GM12872 (cell line): ENCODE measurements at regions not wholly inside any gene's neighbourhood (a gene's known extent, or its start where the extent isn't known, plus 50 kb on each side); places are given as distances from the start of the nearest gene placed in this dataset.

ENCODE experiments used
- CTCF ChIP-seq: IDR thresholded peaks from 3 replicates; pipeline ENCODE4 v1.5.1; 2011; ENCODE audit warnings: low read depth, mild to moderate bottlenecking, low read length, moderate library complexity; ENCODE audit not compliant: insufficient read depth

DNA sequence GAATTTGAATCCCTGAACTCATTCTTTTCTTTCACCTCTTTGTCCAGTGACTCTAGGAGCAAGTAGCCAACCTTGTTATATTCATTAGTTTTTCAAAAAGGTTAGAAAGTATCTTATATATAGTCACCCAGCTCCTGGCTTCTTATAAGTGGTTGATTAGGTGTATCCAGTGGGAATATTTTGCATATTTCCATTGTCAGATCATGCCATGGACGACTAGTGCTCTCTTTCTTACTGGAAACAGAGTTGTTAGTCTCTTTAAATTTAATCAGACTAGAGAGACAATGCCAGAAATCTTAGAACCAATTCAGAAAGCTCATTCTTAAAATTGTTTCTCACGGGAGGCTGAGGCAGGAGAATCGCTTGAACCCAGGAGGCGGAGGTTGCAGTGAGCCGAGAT, 73.4 kb downstream of the CHRD start:
- no peak for TF ChIP-seq CTCF

DNA sequence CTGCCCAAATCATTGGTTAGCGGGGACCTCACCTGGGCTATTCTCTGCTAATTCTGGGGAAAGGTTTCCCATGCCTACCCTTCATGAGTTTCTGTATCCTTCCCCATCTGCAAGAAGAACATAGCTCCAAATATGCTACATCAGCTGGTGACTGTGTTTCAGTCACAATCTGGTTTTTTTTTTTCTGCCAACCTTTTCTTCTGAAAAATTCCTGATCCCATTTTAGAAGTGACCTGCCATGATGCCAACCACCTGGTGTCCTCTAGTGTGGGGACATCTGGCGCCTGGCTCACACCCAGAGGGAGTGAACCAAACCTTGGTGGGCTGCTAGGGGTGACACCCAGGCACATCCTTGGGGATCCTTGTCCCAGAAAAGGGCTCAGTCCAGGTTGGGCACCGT, 76.1 kb downstream of the CHRD start:
- no peak for TF ChIP-seq CTCF

DNA sequence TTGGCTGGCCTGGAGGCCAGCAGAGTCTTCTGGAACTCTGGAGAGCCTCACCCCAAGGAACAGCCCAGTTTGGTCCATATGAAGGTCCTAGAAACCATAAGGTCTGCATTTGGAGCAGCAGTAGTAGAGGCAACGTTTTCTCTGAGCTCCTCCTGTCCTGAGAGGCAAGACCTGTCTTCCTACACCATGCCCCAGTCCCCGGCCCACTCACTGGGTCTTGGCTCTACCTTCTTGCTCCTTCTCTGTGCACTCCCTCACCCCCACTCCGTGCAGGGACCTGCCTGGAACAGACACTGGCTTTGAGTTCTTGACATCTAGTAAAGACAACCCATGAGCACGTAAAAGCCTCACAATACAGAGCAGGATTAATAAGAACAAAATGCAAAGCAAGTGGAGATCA, 76.6 kb downstream of the CHRD start:
- TF ChIP-seq CTCF, result no peak

GRCh38 chr3:184457329-184457728, 77.5 kb downstream of the CHRD start:
- TF ChIP-seq CTCF, result no peak

DNA sequence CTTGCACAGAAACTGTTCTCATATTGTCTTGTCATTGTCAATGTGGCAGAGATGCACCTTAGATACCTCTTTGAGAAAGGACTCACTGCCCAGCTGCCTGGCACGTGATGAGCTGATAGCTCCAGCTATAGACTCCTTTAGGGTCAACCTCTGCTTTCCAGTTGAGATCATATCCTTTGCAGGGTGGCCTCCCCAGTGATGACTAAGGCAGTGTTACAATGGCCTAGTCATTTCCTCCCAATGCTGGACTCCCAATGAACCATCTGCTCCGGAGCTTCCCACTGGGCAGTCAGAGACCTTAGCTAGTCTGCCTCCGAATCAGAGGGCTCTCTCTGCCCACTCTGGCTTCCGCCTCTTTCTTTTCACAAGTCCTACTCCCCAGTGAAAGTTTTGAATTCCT, 79.5 kb downstream of the CHRD start:
- TF ChIP-seq CTCF, result no peak

DNA sequence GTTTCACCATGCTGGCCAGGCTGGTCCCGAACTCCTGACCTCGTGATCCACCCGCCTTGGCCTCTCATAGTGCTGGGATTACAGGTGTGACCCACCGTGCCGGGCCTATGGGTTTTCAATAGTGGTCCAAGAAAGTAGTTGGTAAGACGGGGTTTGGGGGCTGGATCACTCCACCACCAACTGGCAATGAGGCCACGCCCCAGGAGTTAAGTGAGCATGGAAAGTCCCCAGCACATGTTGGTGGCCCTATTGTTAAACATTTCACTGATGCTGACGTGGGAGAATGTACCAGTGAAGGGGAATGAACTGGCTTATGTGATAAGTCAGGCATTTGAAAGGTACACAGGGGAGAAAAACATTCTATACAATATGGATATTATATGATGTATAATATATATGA, 80.4 kb downstream of the CHRD start:
- no peak for TF ChIP-seq CTCF

DNA sequence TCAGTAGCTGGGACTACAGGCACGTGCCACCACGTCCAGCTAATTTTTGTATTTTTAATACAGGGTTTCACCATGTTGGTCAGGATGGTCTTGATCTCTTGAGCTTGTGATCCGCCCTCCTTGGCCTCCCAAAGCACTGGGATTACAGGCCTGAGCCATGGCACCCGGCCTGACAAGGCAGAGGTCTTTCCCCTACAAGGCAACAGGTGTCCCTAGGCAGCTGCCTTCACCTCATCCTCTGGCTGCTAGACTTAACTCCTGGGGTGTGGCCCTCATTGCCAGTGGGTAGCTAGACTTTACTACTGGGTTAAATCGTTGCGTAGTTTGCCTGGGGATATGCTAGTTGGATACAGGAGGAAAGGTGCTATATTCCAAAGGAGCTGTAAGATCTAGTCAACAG, 81.4 kb downstream of the CHRD start:
- no peak for TF ChIP-seq CTCF

DNA sequence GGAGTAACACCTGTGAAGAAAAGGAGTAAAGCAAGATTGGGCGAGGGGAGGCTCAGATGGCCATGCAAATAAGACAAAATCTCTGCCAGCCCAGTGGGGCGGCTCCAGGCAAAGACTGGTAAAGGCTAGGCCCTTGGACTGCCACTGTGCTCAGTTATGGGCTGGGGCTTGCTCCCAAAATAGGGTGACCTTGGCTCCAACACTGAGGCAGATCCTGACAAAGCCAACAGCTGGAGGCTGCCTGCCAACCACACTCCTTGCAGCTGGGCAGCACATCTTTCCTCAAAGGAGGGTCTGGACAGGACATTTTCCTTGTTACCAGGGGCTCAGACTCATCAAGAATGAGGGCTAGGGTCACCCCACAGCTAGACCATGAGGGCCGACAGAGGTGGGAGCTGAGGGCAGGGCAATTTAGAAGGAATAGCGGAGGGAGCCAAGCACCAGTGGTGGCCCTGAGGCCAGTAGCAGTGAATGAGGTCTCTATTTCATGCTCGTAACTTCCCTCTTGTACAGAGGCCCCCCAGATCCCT, 86.1 kb downstream of the CHRD start:
- TF ChIP-seq CTCF, result no peak
